GM18951 (cell line): ENCODE measurements at regions not wholly inside any gene's neighbourhood (a gene's known extent, or its start where the extent isn't known, plus 50 kb on each side); places are given as distances from the start of the nearest gene placed in this dataset.

Source experiments
- POLR2A ChIP-seq: IDR thresholded peaks from 4 replicates; pipeline ENCODE4 v1.6.1; 2011; ENCODE audit warnings: mild to moderate bottlenecking; ENCODE audit not compliant: insufficient read length, insufficient read depth; ENCODE audit errors: extremely low read depth
- in situ Hi-C: fragments of 300-500 bp; cut with MboI; formaldehyde crosslinking; loops from one replicate; pipeline ENCODE4 v1.12.0; 2022; ENCODE audit warnings: low sequenced_read_pairs, mixed read lengths, inconsistent platforms; ENCODE audit not compliant: unreplicated experiment

GRCh38 chr5:74336297-74336696 is 304.2 kb downstream of the ENC1 start:
- in situ Hi-C loops: no loop called here
- no peak for TF ChIP-seq POLR2A

DNA sequence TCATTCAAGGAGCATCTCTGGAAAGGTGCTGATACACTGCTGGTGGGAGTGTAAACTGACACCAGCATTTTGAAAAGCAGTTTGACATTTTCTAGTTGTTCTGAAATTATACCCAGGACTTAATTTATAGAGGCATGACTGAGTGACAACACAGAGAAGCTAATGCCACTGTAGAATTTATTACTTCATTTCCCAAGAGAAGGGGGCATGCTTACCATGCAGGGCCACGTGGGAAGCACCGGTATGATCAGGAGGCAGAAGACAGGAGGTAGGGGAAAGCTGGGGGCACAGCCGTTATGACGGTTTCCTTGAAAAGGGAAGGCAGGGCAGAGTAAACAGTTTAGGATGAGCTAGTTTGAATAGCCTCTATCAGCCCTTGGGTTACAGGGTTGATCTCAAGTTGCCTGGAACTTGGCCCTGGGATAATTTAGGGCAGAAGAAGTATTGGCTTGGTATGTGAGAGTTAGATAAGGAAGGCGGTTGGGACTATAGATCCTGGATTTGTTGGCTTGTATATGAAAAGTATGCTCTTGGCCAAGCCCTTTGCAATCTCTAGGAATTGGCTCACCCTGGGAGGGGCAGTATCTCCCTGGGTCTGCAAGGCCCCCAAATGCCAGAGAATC is 305.7 kb downstream of the ENC1 start:
- in situ Hi-C loops: no loop called here
- no peak for TF ChIP-seq POLR2A

DNA sequence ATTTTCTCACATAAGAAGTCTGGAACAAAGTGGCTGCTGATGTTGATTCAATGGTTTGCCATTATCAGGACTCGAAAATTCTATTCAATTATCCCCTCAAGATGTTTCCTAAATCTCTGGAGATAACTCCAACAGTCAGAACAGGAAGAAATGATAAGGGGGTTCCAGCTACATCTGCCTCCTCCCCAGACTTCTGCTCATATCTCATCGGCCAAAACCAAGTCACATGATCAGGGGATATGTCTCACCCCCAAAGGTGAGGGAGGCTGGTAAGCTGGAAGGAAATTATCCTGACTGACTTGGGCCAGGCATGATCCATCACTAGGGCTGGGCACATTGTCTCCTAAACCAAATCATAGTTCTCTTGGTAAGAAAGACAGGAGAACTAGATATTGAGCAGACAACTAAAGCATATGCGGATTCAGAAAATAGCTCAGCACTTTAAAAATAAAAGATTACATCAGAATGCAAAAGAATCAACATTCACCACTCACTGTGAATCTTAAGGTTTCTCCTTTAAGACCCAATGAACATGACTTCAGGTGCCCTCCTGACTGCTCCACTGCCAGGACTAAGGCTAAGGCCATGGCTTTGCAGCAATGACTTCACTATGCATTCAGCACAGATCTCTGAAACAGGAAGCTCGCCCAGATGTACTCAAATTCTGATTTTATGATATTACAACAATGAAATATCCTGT is 306.3 kb downstream of the ENC1 start:
- in situ Hi-C loops: no loop called here
- no peak for TF ChIP-seq POLR2A

- TF ChIP-seq POLR2A: no peak
- in situ Hi-C loops: no loop called here
These were observed 307.1 kb downstream of the ENC1 start for GRCh38 chr5:74333430-74333829.

GRCh38 chr5:74332682-74333081 is 307.8 kb downstream of the ENC1 start:
- in situ Hi-C loops: no loop called here
- TF ChIP-seq POLR2A: no peak

DNA sequence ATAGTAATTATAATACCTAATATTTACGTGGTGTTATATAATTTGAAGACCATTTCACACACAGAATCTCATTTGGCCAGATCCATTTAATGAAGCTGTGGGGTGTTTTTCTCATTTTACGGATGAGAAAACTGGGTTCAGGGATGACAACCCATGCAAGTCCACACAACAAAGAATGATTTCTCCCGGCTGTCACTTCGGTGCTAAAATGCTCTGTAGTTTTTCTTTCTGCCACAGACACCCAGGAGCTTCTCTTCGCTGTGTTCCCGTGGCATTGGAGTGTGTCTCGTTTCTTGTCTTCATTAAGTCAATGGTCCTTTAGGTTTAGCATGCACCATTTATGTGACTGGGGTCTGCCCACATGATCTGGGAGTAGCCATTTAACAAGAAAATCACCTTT is 308.5 kb downstream of the ENC1 start:
- in situ Hi-C loops: no loop called here
- TF ChIP-seq POLR2A: no peak

DNA sequence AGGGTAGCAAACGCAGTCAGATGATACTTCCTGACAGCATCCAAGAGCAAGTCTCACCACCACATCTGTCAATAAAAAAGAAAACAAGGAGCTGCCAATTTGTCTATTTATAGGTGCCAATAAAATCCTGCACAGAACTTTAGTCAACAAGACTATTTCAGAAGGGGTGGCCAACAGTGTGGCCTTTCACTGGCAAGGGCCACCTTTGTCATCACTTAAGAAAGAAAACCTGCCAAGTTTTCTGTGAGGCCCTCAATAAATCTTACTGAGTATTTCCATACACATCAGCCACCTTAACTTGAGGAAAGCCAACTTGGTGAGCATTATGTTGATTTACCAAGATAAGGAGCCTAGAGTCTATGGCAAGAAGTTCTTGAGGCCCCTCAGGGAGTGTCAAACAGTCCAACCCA is 312.3 kb downstream of the ENC1 start:
- in situ Hi-C loops: no loop called here
- no peak for TF ChIP-seq POLR2A

GRCh38 chr5:74327339-74327685 is 313.2 kb downstream of the ENC1 start:
- TF ChIP-seq POLR2A: no peak
- in situ Hi-C loops: no loop called here

GRCh38 chr5:74326571-74327338 is 313.8 kb downstream of the ENC1 start:
- in situ Hi-C loops: no loop called here
- TF ChIP-seq POLR2A: no peak

GRCh38 chr5:74325866-74326265 is 314.7 kb downstream of the ENC1 start:
- in situ Hi-C loops: no loop called here
- TF ChIP-seq POLR2A: no peak

DNA sequence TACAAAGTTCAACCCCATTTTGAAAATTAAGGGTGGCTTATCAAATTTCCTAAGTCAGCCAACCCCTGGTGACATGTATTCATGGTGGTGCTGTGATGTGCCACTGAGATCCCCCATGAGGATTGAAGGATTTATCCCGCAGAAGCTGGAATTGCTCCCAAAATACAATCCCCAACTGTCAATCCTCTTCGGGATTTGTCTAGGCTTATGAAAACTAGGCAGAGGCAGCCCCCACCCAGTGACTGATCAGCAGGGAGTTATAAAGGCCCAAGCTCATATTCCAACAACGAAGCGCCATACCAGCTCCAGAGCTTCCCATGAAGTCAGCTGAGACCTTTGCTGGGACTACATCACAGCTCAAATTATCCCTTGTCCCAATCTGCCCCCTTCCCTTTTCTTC is 316.0 kb downstream of the ENC1 start:
- TF ChIP-seq POLR2A: no peak
- in situ Hi-C loops: no loop called here

DNA sequence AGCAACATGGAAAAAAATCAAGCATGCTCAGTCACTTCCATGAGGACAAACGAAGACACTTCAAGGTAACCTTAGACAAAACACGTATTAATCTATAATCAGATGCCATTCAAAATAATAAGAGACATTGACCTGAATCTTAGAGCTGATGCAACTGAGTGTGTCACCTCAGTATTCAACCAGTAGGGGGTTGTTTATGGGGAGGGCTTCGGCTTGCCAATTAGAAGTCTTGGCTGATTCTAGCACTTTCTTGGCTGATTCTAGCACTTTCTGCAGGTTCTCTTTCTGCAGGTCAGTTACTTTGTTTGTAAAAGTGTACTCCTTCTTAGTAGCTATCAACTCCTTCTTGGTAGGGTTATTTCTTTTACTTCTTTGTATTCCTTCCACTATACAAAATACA is 317.6 kb downstream of the ENC1 start:
- in situ Hi-C loops: no loop called here
- no peak for TF ChIP-seq POLR2A

- TF ChIP-seq POLR2A: no peak
- in situ Hi-C loops: no loop called here
These were observed 318.3 kb downstream of the ENC1 start for GRCh38 chr5:74322191-74322590.

DNA sequence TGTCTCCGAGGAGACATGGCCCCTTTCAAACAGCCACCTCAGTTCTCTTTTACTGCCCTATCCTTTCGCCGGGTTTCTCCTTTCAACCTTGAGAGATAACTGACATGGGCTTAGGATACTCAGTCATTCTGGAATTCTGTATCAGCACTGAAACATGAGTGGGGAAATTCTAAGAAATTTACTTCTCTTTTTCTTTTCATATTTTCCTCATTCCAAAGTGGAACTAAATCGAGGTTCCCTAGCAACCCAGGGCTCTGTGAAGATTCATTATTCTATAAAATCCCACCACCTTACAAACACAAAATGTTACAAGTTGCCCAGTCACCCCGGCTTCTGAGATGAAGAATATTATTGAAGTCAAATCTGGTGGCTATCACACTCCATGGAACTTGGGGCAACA is 319.2 kb downstream of the ENC1 start:
- in situ Hi-C loops: no loop called here

DNA sequence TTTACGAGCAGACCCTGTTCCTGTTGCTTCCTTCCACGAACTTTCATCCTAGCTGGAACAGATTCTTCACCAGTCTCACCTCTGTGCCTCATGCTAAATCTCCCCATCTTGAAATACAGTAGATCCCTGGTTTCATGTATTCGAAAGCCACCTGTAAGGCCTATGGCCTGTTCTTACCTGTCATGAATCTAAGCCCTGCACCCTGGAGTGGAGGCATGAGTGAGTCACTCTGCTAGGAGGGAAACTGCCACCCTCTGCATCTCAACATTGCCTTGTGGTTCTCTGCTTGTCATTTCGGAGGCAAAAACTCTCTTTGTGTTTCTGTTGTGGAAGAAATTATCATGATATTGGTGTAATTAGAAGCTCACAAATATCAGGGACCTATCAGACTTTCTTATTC is 320.0 kb downstream of the ENC1 start:
- no peak for TF ChIP-seq POLR2A
- in situ Hi-C loops: no loop called here

More for the DNA sequence above, 319.2 kb downstream of the ENC1 start:
- TF ChIP-seq POLR2A: no peak
